GM23248 (cell line): ENCODE measurements at regions not wholly inside any gene's neighbourhood (a gene's known extent, or its start where the extent isn't known, plus 50 kb on each side); places are given as distances from the start of the nearest gene placed in this dataset.

Experiments
- DNase-seq: peaks from one replicate; pipeline ENCODE4 v3.0.0-alpha.2; 2015
- H2AFZ ChIP-seq: fragments of 200-600 bp; sonication (generic); 2 replicates; pipeline ENCODE4 v1.6.1; 2016; ENCODE audit warnings: antibody characterized with exemption
- H3F3A ChIP-seq: fragments of 200-600 bp; sonication (generic); 2 replicates; pipeline ENCODE4 v1.6.1; 2016; ENCODE audit warnings: mild to moderate bottlenecking, antibody characterized with exemption, mixed run types; ENCODE audit not compliant: insufficient read depth
- H3K27ac ChIP-seq: fragments of 200-600 bp; sonication (generic); 2 replicates; pipeline ENCODE4 v1.5.1; 2016; ENCODE audit warnings: mild to moderate bottlenecking
- H3K27me3 ChIP-seq: fragments of 200-600 bp; sonication (generic); replicated peaks from 2 replicates; pipeline ENCODE4 v1.6.1; 2016; ENCODE audit warnings: mild to moderate bottlenecking; ENCODE audit not compliant: insufficient read depth
- H3K36me3 ChIP-seq: fragments of 200-600 bp; sonication (generic); 2 replicates; pipeline ENCODE4 v1.6.1; 2016; ENCODE audit warnings: low read depth, mild to moderate bottlenecking
- H3K4me1 ChIP-seq: fragments of 200-600 bp; sonication (generic); 2 replicates; pipeline ENCODE4 v1.6.1; 2016; ENCODE audit warnings: mild to moderate bottlenecking; ENCODE audit not compliant: insufficient read depth
- H3K4me2 ChIP-seq: fragments of 200-600 bp; sonication (generic); one replicate; pipeline ENCODE4 v1.6.1; 2016; ENCODE audit warnings: mild to moderate bottlenecking; ENCODE audit not compliant: unreplicated experiment
- H3K4me3 ChIP-seq: fragments of 200-600 bp; sonication (generic); 2 replicates; pipeline ENCODE4 v1.5.1; 2016; ENCODE audit warnings: mild to moderate bottlenecking
- H3K79me2 ChIP-seq: fragments of 200-600 bp; sonication (generic); 2 replicates; pipeline ENCODE4 v1.6.1; 2016; ENCODE audit warnings: mild to moderate bottlenecking; ENCODE audit not compliant: insufficient read depth
- H3K9ac ChIP-seq: fragments of 200-600 bp; sonication (generic); 2 replicates; pipeline ENCODE4 v1.6.1; 2016; ENCODE audit warnings: mild to moderate bottlenecking
- H3K9me2 ChIP-seq: fragments of 200-600 bp; sonication (generic); 2 replicates; pipeline ENCODE4 v1.6.1; 2016; ENCODE audit warnings: mixed run types, mild to moderate bottlenecking, moderate library complexity; ENCODE audit not compliant: insufficient read depth
- H3K9me3 ChIP-seq: fragments of 200-600 bp; sonication (generic); one replicate; pipeline ENCODE4 v1.6.1; 2017; ENCODE audit warnings: low read depth
- H4K20me1 ChIP-seq: fragments of 200-600 bp; sonication (generic); 2 replicates; pipeline ENCODE4 v1.6.0; 2016; ENCODE audit not compliant: insufficient read depth
- EZH2 ChIP-seq: fragments of 200-600 bp; sonication (generic); IDR thresholded peaks from 2 replicates; pipeline ENCODE4 v1.6.1; 2018; ENCODE audit warnings: antibody characterized with exemption, mild to moderate bottlenecking; ENCODE audit not compliant: insufficient read depth, poor library complexity, severe bottlenecking
- EZH2phosphoT487 ChIP-seq: fragments of 200-600 bp; sonication (generic); IDR thresholded peaks from 2 replicates; pipeline ENCODE4 v1.6.1; 2018; ENCODE audit warnings: antibody characterized with exemption, moderate library complexity, mild to moderate bottlenecking, low read depth; ENCODE audit not compliant: insufficient read depth
- WGBS, 2 experiments: methylation state at CpG; one replicate each; pipeline ENCODE4 v1.1.6; 2015 to 2017; ENCODE audit warnings: low lambda C conversion rate in 2 of 2, low coverage in 1 of 2; ENCODE audit errors: missing lambda C conversion rate in 2 of 2; 5-methylcytosine and 5-hydroxymethylcytosine counted together
- in situ Hi-C: fragments of 300-500 bp; cut with MboI; formaldehyde crosslinking; loops from 2 replicates; pipeline ENCODE4 v1.15.0; 2020

DNA sequence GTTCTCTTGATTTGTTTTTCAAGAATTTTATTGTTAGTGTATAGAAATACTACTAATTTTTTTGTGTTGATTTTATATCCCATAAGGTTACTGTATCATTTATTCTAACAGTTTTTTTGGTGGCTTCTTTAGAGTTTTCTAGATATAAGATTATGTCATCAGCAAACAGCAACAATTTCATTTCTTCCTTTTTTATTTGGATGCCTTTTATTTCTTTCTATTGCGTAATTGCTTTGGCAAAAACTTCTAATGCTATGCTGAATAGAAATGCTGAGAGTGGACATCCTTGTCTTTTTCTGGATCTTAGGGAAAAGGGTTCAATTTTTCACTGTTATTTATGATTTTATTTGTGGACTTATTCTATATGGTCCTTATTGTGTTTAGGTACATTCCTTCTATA lies 298.8 kb downstream of the RPRM start:
- Histone ChIP-seq H3K27ac (no peak overlapping the region), H3K4me1 (no peaks in the 10 kb centered on the region), H3K4me3 (no peak overlapping the region), H2AFZ (no peak overlapping the region), H3K9ac (no peak overlapping the region), H3K4me2 (no peak overlapping the region), H3K9me2 (no peaks in the 10 kb centered on the region), H3K79me2 (no peaks in the 10 kb centered on the region), H3K9me3 (no peaks in the 10 kb centered on the region), H4K20me1 (no peaks in the 10 kb centered on the region), H3F3A (no peaks in the 10 kb centered on the region), H3K27me3 (no peaks in the 10 kb centered on the region), H3K36me3 (no peaks in the 10 kb centered on the region)
- no peak for DNase-seq
- TF ChIP-seq EZH2, result no peak
- no peak for TF ChIP-seq EZH2phosphoT487
- in situ Hi-C loops, result no loop called here
- WGBS, 2 experiments, result 28 to 30% methylated on average over 1 of the region's 1 CpG

DNA sequence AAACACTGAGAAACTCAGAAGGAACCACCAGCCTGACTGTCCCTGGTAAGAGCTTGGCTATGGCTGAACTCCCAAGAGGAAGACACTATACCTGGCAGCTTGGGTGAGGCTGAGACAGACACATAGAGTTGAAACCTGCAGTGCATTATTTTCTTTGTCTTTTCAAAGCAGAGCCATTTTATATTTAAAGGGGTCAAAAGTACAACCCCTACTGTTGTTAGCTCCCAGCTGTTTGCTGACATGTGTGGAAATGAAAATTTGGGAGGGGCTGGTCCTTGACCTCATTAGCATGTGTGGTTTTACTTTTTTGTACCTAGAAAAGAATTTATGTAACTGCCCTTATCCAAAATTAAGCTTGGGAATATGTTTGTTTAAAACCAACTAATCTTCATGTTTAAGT lies 309.0 kb downstream of the RPRM start:
- Histone ChIP-seq H4K20me1 (no peaks in the 10 kb centered on the region), H2AFZ (no peak overlapping the region), H3K9me2 (no peaks in the 10 kb centered on the region), H3K9ac (no peak overlapping the region), H3K4me3 (no peak overlapping the region), H3K79me2 (no peaks in the 10 kb centered on the region), H3K36me3 (no peaks in the 10 kb centered on the region), H3K4me1 (no peaks in the 10 kb centered on the region), H3K4me2 (no peak overlapping the region), H3K27me3 (no peaks in the 10 kb centered on the region), H3F3A (no peaks in the 10 kb centered on the region), H3K9me3 (no peaks in the 10 kb centered on the region), H3K27ac (no peak overlapping the region)
- no peak for DNase-seq
- in situ Hi-C loops, result no loop called here
- TF ChIP-seq EZH2phosphoT487 (no peak), EZH2 (no peak)

DNA sequence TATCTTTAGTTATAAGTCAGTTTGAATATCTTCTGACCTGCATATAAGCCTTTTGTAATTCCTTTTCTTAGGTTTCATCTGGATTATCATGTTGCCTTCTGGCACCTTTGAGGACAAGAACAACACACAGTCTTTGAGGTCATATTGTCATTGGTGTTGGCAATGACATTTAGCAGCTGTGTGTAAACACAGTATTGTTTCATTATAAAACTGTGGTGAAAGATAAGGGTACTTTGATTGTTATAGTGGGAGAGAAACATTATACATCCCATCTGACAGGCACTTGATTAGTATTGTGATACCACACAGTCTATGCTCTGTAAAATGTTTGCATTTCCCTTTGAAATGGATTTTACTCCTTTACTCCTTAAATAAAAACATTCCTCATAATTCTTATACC lies 313.5 kb downstream of the RPRM start:
- Histone ChIP-seq H3K4me1 (no peaks in the 10 kb centered on the region), H3F3A (no peaks in the 10 kb centered on the region), H3K9me3 (no peaks in the 10 kb centered on the region), H3K27me3 (no peaks in the 10 kb centered on the region), H2AFZ (no peak overlapping the region), H3K4me2 (no peak overlapping the region), H3K27ac (no peak overlapping the region), H3K4me3 (no peak overlapping the region), H3K9ac (no peak overlapping the region), H3K36me3 (no peaks in the 10 kb centered on the region), H3K79me2 (no peaks in the 10 kb centered on the region), H3K9me2 (no peaks in the 10 kb centered on the region), H4K20me1 (no peaks in the 10 kb centered on the region)
- in situ Hi-C loops, result no loop called here
- no peak for DNase-seq
- TF ChIP-seq EZH2 (no peak), EZH2phosphoT487 (no peak)

DNA sequence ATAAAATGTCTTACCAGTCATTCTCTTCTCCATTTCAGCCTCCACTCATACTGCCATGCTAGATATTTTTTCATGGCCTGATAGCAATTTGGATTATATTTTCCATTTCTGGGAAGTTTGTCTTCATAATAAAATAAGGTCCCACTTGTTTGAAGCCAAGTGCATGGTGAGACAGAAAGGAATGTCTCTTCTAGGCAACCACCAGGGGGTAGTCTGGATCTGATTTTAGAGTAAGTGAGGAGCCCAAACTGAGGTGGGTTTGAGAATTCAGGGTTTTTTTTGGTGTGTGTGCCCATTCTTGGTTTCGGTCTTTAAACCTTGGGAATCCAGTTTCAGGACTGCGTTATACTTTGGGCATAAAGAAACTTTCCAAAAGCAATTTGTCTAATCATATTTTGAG lies 315.5 kb downstream of the RPRM start:
- peak; percentile 24 for DNase-seq
- Histone ChIP-seq H3K4me2 (no peak overlapping the region), H3K27me3 (no peaks in the 10 kb centered on the region), H3K36me3 (no peaks in the 10 kb centered on the region), H3K9me2 (no peaks in the 10 kb centered on the region), H3K9ac (no peak overlapping the region), H3K27ac (no peak overlapping the region), H3K4me3 (no peak overlapping the region), H3K79me2 (no peaks in the 10 kb centered on the region), H4K20me1 (no peaks in the 10 kb centered on the region), H3F3A (no peaks in the 10 kb centered on the region), H3K9me3 (no peaks in the 10 kb centered on the region), H3K4me1 (no peaks in the 10 kb centered on the region), H2AFZ (no peak overlapping the region)
- 3 to 14% methylated on average over 2 of the region's 2 CpGs for WGBS, 2 experiments
- in situ Hi-C loops, result no loop called here
- TF ChIP-seq EZH2phosphoT487 (no peak), EZH2 (no peak)

DNA sequence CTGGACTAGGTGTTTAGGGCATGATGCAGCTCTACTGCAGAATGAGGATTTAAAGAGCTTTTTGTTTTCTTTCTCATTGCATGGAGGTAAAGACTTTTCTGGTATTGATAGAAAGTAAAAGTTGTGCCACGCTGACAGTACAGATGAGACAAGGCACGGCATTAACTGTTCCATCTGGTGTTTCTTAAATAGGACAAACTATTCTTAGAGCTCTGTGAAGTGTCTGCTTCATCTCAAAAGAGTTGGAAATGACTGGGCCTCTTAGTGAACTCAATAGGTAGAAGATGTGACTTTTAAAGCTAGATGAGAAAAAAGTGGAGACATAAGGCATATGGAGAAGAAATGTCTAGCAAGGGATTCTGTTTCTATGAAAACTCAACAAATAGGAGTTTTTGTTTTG lies 321.8 kb downstream of the RPRM start:
- 7 to 8% methylated on average over 2 of the region's 2 CpGs for WGBS, 2 experiments
- no peaks in the 10 kb centered on the region for H3K36me3 ChIP-seq
- no peaks in the 10 kb centered on the region for H3K9me3 ChIP-seq

More for the DNA sequence above, 321.8 kb downstream of the RPRM start:
- no peaks in the 10 kb centered on the region for H3K4me1 ChIP-seq
- H3K27me3 ChIP-seq, result no peaks in the 10 kb centered on the region
- H3K4me3 ChIP-seq, result no peak overlapping the region
- no peak overlapping the region for H3K27ac ChIP-seq
- TF ChIP-seq EZH2phosphoT487 (no peak), EZH2 (no peak)
- no peaks in the 10 kb centered on the region for H3K9me2 ChIP-seq
- H4K20me1 ChIP-seq, result no peaks in the 10 kb centered on the region
- no peak overlapping the region for H3K9ac ChIP-seq
- in situ Hi-C loops, result no loop called here
- no peak overlapping the region for H2AFZ ChIP-seq
- DNase-seq, result no peak
- H3K79me2 ChIP-seq, result no peaks in the 10 kb centered on the region
- H3K4me2 ChIP-seq, result no peak overlapping the region
- H3F3A ChIP-seq, result no peaks in the 10 kb centered on the region
